ENCODE measurements at regions not wholly inside any gene's neighbourhood (a gene's known extent, or its start where the extent isn't known, plus 50 kb on each side); places are given as distances from the start of the nearest gene placed in this dataset.

GRCh38 chr7:33694006-33694405 lies 211.3 kb upstream of the BMPER start:
- TF ChIP-seq, protein P1, sequence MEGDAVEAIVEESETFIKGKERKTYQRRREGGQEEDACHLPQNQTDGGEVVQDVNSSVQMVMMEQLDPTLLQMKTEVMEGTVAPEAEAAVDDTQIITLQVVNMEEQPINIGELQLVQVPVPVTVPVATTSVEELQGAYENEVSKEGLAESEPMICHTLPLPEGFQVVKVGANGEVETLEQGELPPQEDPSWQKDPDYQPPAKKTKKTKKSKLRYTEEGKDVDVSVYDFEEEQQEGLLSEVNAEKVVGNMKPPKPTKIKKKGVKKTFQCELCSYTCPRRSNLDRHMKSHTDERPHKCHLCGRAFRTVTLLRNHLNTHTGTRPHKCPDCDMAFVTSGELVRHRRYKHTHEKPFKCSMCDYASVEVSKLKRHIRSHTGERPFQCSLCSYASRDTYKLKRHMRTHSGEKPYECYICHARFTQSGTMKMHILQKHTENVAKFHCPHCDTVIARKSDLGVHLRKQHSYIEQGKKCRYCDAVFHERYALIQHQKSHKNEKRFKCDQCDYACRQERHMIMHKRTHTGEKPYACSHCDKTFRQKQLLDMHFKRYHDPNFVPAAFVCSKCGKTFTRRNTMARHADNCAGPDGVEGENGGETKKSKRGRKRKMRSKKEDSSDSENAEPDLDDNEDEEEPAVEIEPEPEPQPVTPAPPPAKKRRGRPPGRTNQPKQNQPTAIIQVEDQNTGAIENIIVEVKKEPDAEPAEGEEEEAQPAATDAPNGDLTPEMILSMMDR (IDR thresholded peaks at IDR 0.05) = no peak
- no peaks in the 10 kb centered on the region for H3K27me3 Mint-ChIP-seq (ENCODE audit: low read depth)
- peaks cover 15% of the 10 kb centered on the region for H3K4me1 Mint-ChIP-seq (ENCODE audit: low read depth)
- H3K9me3 Mint-ChIP-seq (ENCODE audit: low read depth) = no peaks in the 10 kb centered on the region
- peaks cover 3% of the 10 kb centered on the region for H3K36me3 Mint-ChIP-seq (ENCODE audit: low read depth)
- no peak overlapping the region for H3K27ac Mint-ChIP-seq (ENCODE audit: unreplicated experiment)
- DNase-seq (ENCODE audit: low spot score) = no peak
- H3K4me3 Mint-ChIP-seq (ENCODE audit: unreplicated experiment) = no peak overlapping the region

GRCh38 chr7:33697616-33698015 lies 207.7 kb upstream of the BMPER start:
- TF ChIP-seq, protein P1 (IDR thresholded peaks at IDR 0.05) = no peak
- Mint-ChIP-seq H3K4me3 (ENCODE audit: unreplicated experiment) (no peak overlapping the region), H3K27me3 (ENCODE audit: low read depth) (no peaks in the 10 kb centered on the region), H3K36me3 (ENCODE audit: low read depth) (peaks cover 19% of the 10 kb centered on the region), H3K9me3 (ENCODE audit: low read depth) (peaks cover 27% of the 10 kb centered on the region), H3K4me1 (ENCODE audit: low read depth) (peaks cover 10% of the 10 kb centered on the region), H3K27ac (ENCODE audit: unreplicated experiment) (no peak overlapping the region)
- DNase-seq (ENCODE audit: low spot score) = no peak

GRCh38 chr7:33698041-33698440 lies 207.3 kb upstream of the BMPER start:
- Mint-ChIP-seq H3K9me3 (ENCODE audit: low read depth) (peaks cover 29% of the 10 kb centered on the region), H3K27me3 (ENCODE audit: low read depth) (no peaks in the 10 kb centered on the region), H3K4me3 (ENCODE audit: unreplicated experiment) (no peak overlapping the region), H3K36me3 (ENCODE audit: low read depth) (peaks cover 19% of the 10 kb centered on the region), H3K27ac (ENCODE audit: unreplicated experiment) (no peak overlapping the region), H3K4me1 (ENCODE audit: low read depth) (peaks cover 6% of the 10 kb centered on the region)
- TF ChIP-seq, protein P1 (IDR thresholded peaks at IDR 0.05) = no peak
- no peak for DNase-seq (ENCODE audit: low spot score)

- TF ChIP-seq, protein P1 (IDR thresholded peaks at IDR 0.05) = no peak
- no peaks in the 10 kb centered on the region for H3K27me3 Mint-ChIP-seq (ENCODE audit: low read depth)
- no peak overlapping the region for H3K4me3 Mint-ChIP-seq (ENCODE audit: unreplicated experiment)
- H3K9me3 Mint-ChIP-seq (ENCODE audit: low read depth) = peaks cover 29% of the 10 kb centered on the region
- no peak overlapping the region for H3K27ac Mint-ChIP-seq (ENCODE audit: unreplicated experiment)
- H3K36me3 Mint-ChIP-seq (ENCODE audit: low read depth) = peaks cover 19% of the 10 kb centered on the region
- no peak for DNase-seq (ENCODE audit: low spot score)
- H3K4me1 Mint-ChIP-seq (ENCODE audit: low read depth) = no peaks in the 10 kb centered on the region
These were observed 206.6 kb upstream of the BMPER start for GRCh38 chr7:33698692-33699128.

DNA sequence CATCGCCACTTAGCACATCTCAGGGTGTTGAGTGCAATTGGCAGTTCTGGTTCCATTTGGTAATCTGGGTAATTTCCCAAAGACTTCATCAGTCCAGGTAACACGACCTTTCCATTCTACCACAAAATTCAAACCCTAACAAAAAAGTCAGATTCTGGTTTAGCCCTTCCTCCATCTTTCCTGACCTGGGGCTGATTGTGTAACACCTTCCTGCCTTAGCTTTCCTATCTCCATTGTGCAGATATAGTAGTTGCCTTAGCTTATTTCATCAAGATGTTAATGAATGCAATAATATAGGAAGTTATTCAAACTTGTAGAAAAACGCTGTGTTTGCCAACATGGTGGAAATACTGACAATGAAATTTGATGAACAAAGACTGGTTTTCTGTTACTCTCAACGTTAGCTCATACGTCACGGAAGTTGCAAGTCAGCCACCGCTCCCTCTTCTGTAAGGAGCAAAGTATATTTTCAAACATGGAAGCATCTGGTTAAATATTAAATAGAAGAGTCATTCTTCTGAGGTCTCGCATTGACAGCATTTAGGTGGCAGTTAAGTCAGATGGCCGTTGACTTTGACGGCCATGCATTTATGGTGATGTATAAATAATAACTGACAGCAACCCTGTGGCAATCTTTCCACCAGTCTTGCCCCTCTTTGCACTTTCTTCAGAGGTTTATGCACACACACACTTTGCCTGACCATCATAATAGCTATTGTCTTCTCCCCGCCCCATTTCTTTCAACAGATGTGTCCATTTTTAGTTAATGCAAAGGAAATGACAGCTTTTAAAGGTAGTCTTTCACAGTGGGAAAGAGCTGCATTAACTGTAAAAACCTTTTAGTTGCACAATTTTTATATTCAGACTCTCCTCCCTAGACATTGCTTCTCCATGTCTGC lies 205.1 kb upstream of the BMPER start:
- TF ChIP-seq, protein P1 (IDR thresholded peaks at IDR 0.05) = no peak
- DNase-seq (ENCODE audit: low spot score) = no peak
- no peak overlapping the region for H3K4me3 Mint-ChIP-seq (ENCODE audit: unreplicated experiment)
- H3K27me3 Mint-ChIP-seq (ENCODE audit: low read depth) = no peaks in the 10 kb centered on the region
- H3K27ac Mint-ChIP-seq (ENCODE audit: unreplicated experiment) = no peak overlapping the region
- peaks cover 29% of the 10 kb centered on the region for H3K9me3 Mint-ChIP-seq (ENCODE audit: low read depth)
- H3K36me3 Mint-ChIP-seq (ENCODE audit: low read depth) = peaks cover 19% of the 10 kb centered on the region
- no peaks in the 10 kb centered on the region for H3K4me1 Mint-ChIP-seq (ENCODE audit: low read depth)

Measured in chondrocyte (in vitro differentiated cells).